Progenitor cell of endocrine pancreas (in vitro differentiated cells): ENCODE measurements at regions not wholly inside any gene's neighbourhood (a gene's known extent, or its start where the extent isn't known, plus 50 kb on each side); places are given as distances from the start of the nearest gene placed in this dataset.

Experiments used
- DNase-seq: peaks from one replicate; pipeline ENCODE4 v3.0.0; 2021; ENCODE audit warnings: low spot score; ENCODE audit not compliant: unreplicated experiment
- H3K27ac Mint-ChIP-seq: 2 replicates; pipeline ENCODE4 v1.8.0; 2021; ENCODE audit warnings: mild to moderate bottlenecking, moderate library complexity, mixed read lengths
- H3K27me3 Mint-ChIP-seq: 2 replicates; pipeline ENCODE4 v1.8.0; 2021; ENCODE audit warnings: mixed read lengths
- H3K36me3 Mint-ChIP-seq: 2 replicates; pipeline ENCODE4 v1.8.0; 2022; ENCODE audit warnings: mixed read lengths; ENCODE audit not compliant: insufficient read depth
- H3K4me1 Mint-ChIP-seq: 2 replicates; pipeline ENCODE4 v1.8.0; 2021; ENCODE audit warnings: low read depth, mixed read lengths
- H3K4me3 Mint-ChIP-seq: 2 replicates; pipeline ENCODE4 v1.8.0; 2021; ENCODE audit warnings: low read depth, mild to moderate bottlenecking, moderate library complexity, mixed read lengths
- H3K9me3 Mint-ChIP-seq: 2 replicates; pipeline ENCODE4 v1.8.0; 2021; ENCODE audit warnings: low read depth, mixed read lengths
- TF ChIP-seq, protein P1 (sequence below): fragments of 200-600 bp; sonication (generic); IDR thresholded peaks from one replicate; pipeline ENCODE4 v1.5.0; 2021; ENCODE audit warnings: antibody characterized with exemption, mild to moderate bottlenecking; ENCODE audit not compliant: unreplicated experiment

GRCh38 chr3:124463234-124463633, 267.0 kb upstream of the UMPS start:
- no peak for DNase-seq
- H3K27ac Mint-ChIP-seq, result no peak overlapping the region

GRCh38 chr3:124467980-124468902, 262.0 kb upstream of the UMPS start:
- TF ChIP-seq, protein P1, sequence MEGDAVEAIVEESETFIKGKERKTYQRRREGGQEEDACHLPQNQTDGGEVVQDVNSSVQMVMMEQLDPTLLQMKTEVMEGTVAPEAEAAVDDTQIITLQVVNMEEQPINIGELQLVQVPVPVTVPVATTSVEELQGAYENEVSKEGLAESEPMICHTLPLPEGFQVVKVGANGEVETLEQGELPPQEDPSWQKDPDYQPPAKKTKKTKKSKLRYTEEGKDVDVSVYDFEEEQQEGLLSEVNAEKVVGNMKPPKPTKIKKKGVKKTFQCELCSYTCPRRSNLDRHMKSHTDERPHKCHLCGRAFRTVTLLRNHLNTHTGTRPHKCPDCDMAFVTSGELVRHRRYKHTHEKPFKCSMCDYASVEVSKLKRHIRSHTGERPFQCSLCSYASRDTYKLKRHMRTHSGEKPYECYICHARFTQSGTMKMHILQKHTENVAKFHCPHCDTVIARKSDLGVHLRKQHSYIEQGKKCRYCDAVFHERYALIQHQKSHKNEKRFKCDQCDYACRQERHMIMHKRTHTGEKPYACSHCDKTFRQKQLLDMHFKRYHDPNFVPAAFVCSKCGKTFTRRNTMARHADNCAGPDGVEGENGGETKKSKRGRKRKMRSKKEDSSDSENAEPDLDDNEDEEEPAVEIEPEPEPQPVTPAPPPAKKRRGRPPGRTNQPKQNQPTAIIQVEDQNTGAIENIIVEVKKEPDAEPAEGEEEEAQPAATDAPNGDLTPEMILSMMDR, result peak; percentile 99
- DNase-seq, result peak; percentile 61
- H3K27ac Mint-ChIP-seq, result no peak overlapping the region

More at GRCh38 chr3:124463234-124463633, 267.0 kb upstream of the UMPS start:
- Mint-ChIP-seq H3K9me3 (no peaks in the 10 kb centered on the region), H3K27me3 (peaks cover 2% of the 10 kb centered on the region), H3K4me3 (no peak overlapping the region), H3K36me3 (peaks cover 12% of the 10 kb centered on the region), H3K4me1 (peaks cover 13% of the 10 kb centered on the region)
- TF ChIP-seq, protein P1, result no peak

GRCh38 chr3:124469555-124469954, 260.7 kb upstream of the UMPS start:
- Mint-ChIP-seq H3K36me3 (no peaks in the 10 kb centered on the region), H3K4me1 (peaks cover 10% of the 10 kb centered on the region), H3K4me3 (no peak overlapping the region), H3K27me3 (peaks cover 2% of the 10 kb centered on the region), H3K9me3 (no peaks in the 10 kb centered on the region), H3K27ac (no peak overlapping the region)
- TF ChIP-seq, protein P1, result no peak
- DNase-seq, result no peak

More at GRCh38 chr3:124467980-124468902, 262.0 kb upstream of the UMPS start:
- Mint-ChIP-seq H3K4me3 (no peak overlapping the region), H3K27me3 (peaks cover 2% of the 10 kb centered on the region), H3K36me3 (peaks cover 2% of the 10 kb centered on the region), H3K4me1 (peaks cover 13% of the 10 kb centered on the region), H3K9me3 (no peaks in the 10 kb centered on the region)

- no peaks in the 10 kb centered on the region for H3K27me3 Mint-ChIP-seq
- H3K4me3 Mint-ChIP-seq, result no peak overlapping the region
- TF ChIP-seq, protein P1, result no peak
- no peak for DNase-seq
- peaks cover 5% of the 10 kb centered on the region for H3K4me1 Mint-ChIP-seq
- H3K36me3 Mint-ChIP-seq, result peaks cover 15% of the 10 kb centered on the region
- H3K9me3 Mint-ChIP-seq, result no peaks in the 10 kb centered on the region
- no peak overlapping the region for H3K27ac Mint-ChIP-seq
These were observed 251.4 kb upstream of the UMPS start for GRCh38 chr3:124478830-124479229.

DNA sequence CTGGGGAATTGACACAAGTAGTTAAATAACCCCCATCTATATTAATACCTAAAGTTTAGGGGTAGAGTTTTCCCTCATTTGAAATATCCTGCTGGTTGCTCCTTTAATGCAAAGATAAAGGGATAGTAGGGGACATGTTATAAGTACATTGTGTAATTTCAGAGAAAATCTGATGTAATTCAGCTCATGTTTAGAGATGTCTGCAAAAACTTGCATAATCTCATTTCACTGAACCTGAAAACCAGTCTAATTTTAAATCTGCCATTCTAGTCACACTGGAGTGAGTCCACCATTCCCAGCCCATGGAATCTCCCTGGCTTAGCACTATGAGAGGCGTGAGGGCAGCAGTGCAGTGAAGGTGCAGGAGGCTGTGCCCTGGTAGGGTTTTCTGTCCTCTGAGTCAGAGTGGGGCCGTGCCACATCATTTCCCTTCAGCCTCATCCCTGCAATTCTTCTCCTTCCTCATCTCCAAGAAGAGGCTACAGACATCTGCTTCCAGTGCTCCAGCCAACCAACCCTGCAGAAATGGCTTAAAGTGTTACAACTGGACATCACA, 246.3 kb upstream of the UMPS start:
- DNase-seq, result no peak
- peaks cover under 1% of the 10 kb centered on the region for H3K4me1 Mint-ChIP-seq
- no peak overlapping the region for H3K4me3 Mint-ChIP-seq
- H3K36me3 Mint-ChIP-seq, result peaks cover 16% of the 10 kb centered on the region
- TF ChIP-seq, protein P1, result no peak
- no peaks in the 10 kb centered on the region for H3K9me3 Mint-ChIP-seq
- no peaks in the 10 kb centered on the region for H3K27me3 Mint-ChIP-seq
- no peak overlapping the region for H3K27ac Mint-ChIP-seq
